GM12878 (cell line): ENCODE measurements at regions not wholly inside any gene's neighbourhood (a gene's known extent, or its start where the extent isn't known, plus 50 kb on each side); places are given as distances from the start of the nearest gene placed in this dataset.

Experiments used
- BHLHE40 ChIP-seq, 2 experiments: fragments of 450-650 bp in 1 of 2; IDR thresholded peaks; 2 replicates each; pipeline ENCODE4 v1.6.1; 2011 to 2017; ENCODE audit warnings: low read depth in 2 of 2, borderline replicate concordance in 1 of 2, improper control_type of control experiment in 1 of 2, low read length in 1 of 2, mild to moderate bottlenecking in 1 of 2
- EGR1 ChIP-seq, 2 experiments: IDR thresholded peaks; 1 replicate in 1 of 2; 2 replicates in 1 of 2; pipeline ENCODE4 v1.6.1; 2011 to 2012; ENCODE audit warnings: low read depth in 2 of 2, low read length in 2 of 2, borderline replicate concordance in 1 of 2, mild to moderate bottlenecking in 1 of 2, moderate library complexity in 1 of 2
- HCFC1 ChIP-seq: fragments of 150-350 bp; IDR thresholded peaks from 2 replicates; pipeline ENCODE4 v1.6.1; 2014; ENCODE audit warnings: low read length
- MYC ChIP-seq: IDR thresholded peaks from 2 replicates; pipeline ENCODE4 v1.6.1; 2011; ENCODE audit warnings: mild to moderate bottlenecking, low read length, moderate library complexity, inconsistent platforms; ENCODE audit not compliant: insufficient read depth, insufficient replicate concordance, insufficient read length, severe bottlenecking
- POLR2AphosphoS5 ChIP-seq: IDR thresholded peaks from 2 replicates; pipeline ENCODE4 v1.6.1; 2011; ENCODE audit warnings: mild to moderate bottlenecking, low read length, inconsistent platforms
- SREBF2 ChIP-seq: IDR thresholded peaks from 2 replicates; pipeline ENCODE4 v1.6.1; 2012; ENCODE audit warnings: mild to moderate bottlenecking, low read length
- STAT3 ChIP-seq: IDR thresholded peaks from 2 replicates; pipeline ENCODE4 v1.6.1; 2011; ENCODE audit warnings: low read depth, low read length, improper control_type of control experiment
- ZBED1 ChIP-seq: IDR thresholded peaks from 2 replicates; pipeline ENCODE4 v1.6.1; 2016; ENCODE audit warnings: borderline replicate concordance
- ZNF274 ChIP-seq: IDR thresholded peaks from one replicate; pipeline ENCODE4 v1.8.0; 2011; ENCODE audit not compliant: insufficient read length, insufficient read depth
- TF ChIP-seq, protein P1 (sequence below): IDR thresholded peaks from 2 replicates; pipeline ENCODE4 v1.6.1; 2012; ENCODE audit warnings: mild to moderate bottlenecking, low read depth, low read length
- TF ChIP-seq, protein P2 (sequence below), 3 experiments: IDR thresholded peaks in 2 of 3; conservative IDR thresholded peaks in 1 of 3; 2 replicates each; pipeline ENCODE4 v1.5.1; 2011; ENCODE audit warnings: low read depth in 3 of 3, low read length in 3 of 3, mild to moderate bottlenecking in 3 of 3, control low read depth in 2 of 3, moderate library complexity in 2 of 3, inconsistent platforms in 1 of 3, mixed read lengths in 1 of 3; ENCODE audit not compliant: control insufficient read depth in 2 of 3, insufficient read depth in 1 of 3; ENCODE audit errors: extremely low read depth in 1 of 3

- TF ChIP-seq, protein P1, sequence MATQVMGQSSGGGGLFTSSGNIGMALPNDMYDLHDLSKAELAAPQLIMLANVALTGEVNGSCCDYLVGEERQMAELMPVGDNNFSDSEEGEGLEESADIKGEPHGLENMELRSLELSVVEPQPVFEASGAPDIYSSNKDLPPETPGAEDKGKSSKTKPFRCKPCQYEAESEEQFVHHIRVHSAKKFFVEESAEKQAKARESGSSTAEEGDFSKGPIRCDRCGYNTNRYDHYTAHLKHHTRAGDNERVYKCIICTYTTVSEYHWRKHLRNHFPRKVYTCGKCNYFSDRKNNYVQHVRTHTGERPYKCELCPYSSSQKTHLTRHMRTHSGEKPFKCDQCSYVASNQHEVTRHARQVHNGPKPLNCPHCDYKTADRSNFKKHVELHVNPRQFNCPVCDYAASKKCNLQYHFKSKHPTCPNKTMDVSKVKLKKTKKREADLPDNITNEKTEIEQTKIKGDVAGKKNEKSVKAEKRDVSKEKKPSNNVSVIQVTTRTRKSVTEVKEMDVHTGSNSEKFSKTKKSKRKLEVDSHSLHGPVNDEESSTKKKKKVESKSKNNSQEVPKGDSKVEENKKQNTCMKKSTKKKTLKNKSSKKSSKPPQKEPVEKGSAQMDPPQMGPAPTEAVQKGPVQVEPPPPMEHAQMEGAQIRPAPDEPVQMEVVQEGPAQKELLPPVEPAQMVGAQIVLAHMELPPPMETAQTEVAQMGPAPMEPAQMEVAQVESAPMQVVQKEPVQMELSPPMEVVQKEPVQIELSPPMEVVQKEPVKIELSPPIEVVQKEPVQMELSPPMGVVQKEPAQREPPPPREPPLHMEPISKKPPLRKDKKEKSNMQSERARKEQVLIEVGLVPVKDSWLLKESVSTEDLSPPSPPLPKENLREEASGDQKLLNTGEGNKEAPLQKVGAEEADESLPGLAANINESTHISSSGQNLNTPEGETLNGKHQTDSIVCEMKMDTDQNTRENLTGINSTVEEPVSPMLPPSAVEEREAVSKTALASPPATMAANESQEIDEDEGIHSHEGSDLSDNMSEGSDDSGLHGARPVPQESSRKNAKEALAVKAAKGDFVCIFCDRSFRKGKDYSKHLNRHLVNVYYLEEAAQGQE: no peak
- TF ChIP-seq, protein P2, sequence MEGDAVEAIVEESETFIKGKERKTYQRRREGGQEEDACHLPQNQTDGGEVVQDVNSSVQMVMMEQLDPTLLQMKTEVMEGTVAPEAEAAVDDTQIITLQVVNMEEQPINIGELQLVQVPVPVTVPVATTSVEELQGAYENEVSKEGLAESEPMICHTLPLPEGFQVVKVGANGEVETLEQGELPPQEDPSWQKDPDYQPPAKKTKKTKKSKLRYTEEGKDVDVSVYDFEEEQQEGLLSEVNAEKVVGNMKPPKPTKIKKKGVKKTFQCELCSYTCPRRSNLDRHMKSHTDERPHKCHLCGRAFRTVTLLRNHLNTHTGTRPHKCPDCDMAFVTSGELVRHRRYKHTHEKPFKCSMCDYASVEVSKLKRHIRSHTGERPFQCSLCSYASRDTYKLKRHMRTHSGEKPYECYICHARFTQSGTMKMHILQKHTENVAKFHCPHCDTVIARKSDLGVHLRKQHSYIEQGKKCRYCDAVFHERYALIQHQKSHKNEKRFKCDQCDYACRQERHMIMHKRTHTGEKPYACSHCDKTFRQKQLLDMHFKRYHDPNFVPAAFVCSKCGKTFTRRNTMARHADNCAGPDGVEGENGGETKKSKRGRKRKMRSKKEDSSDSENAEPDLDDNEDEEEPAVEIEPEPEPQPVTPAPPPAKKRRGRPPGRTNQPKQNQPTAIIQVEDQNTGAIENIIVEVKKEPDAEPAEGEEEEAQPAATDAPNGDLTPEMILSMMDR (IDR thresholded peaks at IDR 0.05 in 2 of 3, conservative IDR thresholded peaks at IDR 0.05 in 1 of 3; ENCODE audit: control insufficient read depth in 2 of 3, extremely low read depth in 1 of 3, insufficient read depth in 1 of 3, low read depth in 3 of 3, low read length in 3 of 3): no peak
- TF ChIP-seq EGR1 (IDR thresholded peaks at IDR 0.05; ENCODE audit: borderline replicate concordance in 1 of 2, low read depth in 2 of 2, low read length in 2 of 2) (no peak), BHLHE40 (IDR thresholded peaks at IDR 0.05; ENCODE audit: borderline replicate concordance in 1 of 2, low read depth in 2 of 2, low read length in 1 of 2) (no peak), ZNF274 (no peak), ZBED1 (no peak), POLR2AphosphoS5 (no peak), HCFC1 (no peak), MYC (no peak), SREBF2 (no peak), STAT3 (no peak)
Measured at GRCh38 chr3:106906074-106906473, 471.2 kb upstream of the CCDC54 start.
